NCI-H748 (cell line): ENCODE measurements at regions not wholly inside any gene's neighbourhood (a gene's known extent, or its start where the extent isn't known, plus 50 kb on each side); places are given as distances from the start of the nearest gene placed in this dataset.
A peak's percentile ranks its signal among the peaks of the same experiment; 100 is the strongest.

Source experiments
- DNase-seq: peaks from one replicate; lab custom pipeline; 2025; ENCODE audit not compliant: unreplicated experiment; lab: John Stamatoyannopoulos, UW

- no peak for DNase-seq
Observed at GRCh38 chr13:79267560-79267959, 138.5 kb downstream of the RBM26 start.

GRCh38 chr13:79258489-79258888 is 147.6 kb downstream of the RBM26 start:
- DNase-seq, result no peak

GRCh38 chr13:79246578-79246949 is 159.5 kb downstream of the RBM26 start:
- peak; percentile 42 for DNase-seq

GRCh38 chr13:79245937-79246577 is 160.0 kb downstream of the RBM26 start:
- DNase-seq, result peak; percentile 42

GRCh38 chr13:79241697-79242096 is 164.4 kb downstream of the RBM26 start:
- DNase-seq, result no peak

GRCh38 chr13:79237981-79238380 is 168.1 kb downstream of the RBM26 start:
- DNase-seq, result no peak

- no peak for DNase-seq
Observed at GRCh38 chr13:79231887-79232286, 174.2 kb downstream of the RBM26 start.

- DNase-seq, result no peak
Observed at GRCh38 chr13:79229761-79230160, 176.3 kb downstream of the RBM26 start.

GRCh38 chr13:79228972-79229371 is 177.1 kb downstream of the RBM26 start:
- DNase-seq, result no peak

- peak; percentile 72 for DNase-seq
Observed at GRCh38 chr13:79227418-79227817, 178.6 kb downstream of the RBM26 start.

GRCh38 chr13:79226938-79227337 is 179.1 kb downstream of the RBM26 start:
- DNase-seq, result peak; percentile 55

GRCh38 chr13:79226250-79226649 is 179.8 kb downstream of the RBM26 start:
- peak; percentile 75 for DNase-seq

GRCh38 chr13:79225487-79226232 is 180.4 kb downstream of the RBM26 start:
- peak; percentile 77 for DNase-seq

- DNase-seq, result no peak
Observed at GRCh38 chr13:79222427-79223205, 183.4 kb downstream of the RBM26 start.

GRCh38 chr13:79212064-79212619 is 193.9 kb downstream of the RBM26 start:
- DNase-seq, result peak; percentile 98

GRCh38 chr13:79211377-79211776 is 194.7 kb downstream of the RBM26 start:
- DNase-seq, result no peak

GRCh38 chr13:79197933-79198332 is 208.1 kb downstream of the RBM26 start:
- no peak for DNase-seq

- no peak for DNase-seq
Observed at GRCh38 chr13:79196843-79197242, 209.2 kb downstream of the RBM26 start.

GRCh38 chr13:79196366-79196765 is 209.7 kb downstream of the RBM26 start:
- no peak for DNase-seq

GRCh38 chr13:79194727-79195126 is 211.3 kb downstream of the RBM26 start:
- no peak for DNase-seq

GRCh38 chr13:79194272-79194671 is 211.8 kb downstream of the RBM26 start:
- DNase-seq, result no peak

- DNase-seq, result no peak
Observed at GRCh38 chr13:79191501-79191900, 214.6 kb downstream of the RBM26 start.
